ENCODE measurements at regions not wholly inside any gene's neighbourhood (a gene's known extent, or its start where the extent isn't known, plus 50 kb on each side); places are given as distances from the start of the nearest gene placed in this dataset.

GRCh38 chr1:234970731-234971476 lies 157.7 kb downstream of the TOMM20 start:
- Histone ChIP-seq H3K4me3 (ENCODE audit: low read depth, low read length) (peak overlapping the region; percentile 24), H3K27ac (ENCODE audit: low read depth, low read length) (peak overlapping the region; percentile 90), H3K27me3 (ENCODE audit: control insufficient read depth, insufficient read depth, low read length) (no peaks in the 10 kb centered on the region), H3K9me3 (ENCODE audit: control insufficient read depth, insufficient read depth, low read length) (no peaks in the 10 kb centered on the region), H3K4me1 (ENCODE audit: control insufficient read depth, insufficient read depth, low read length) (peaks cover 17% of the 10 kb centered on the region), H3K36me3 (ENCODE audit: control insufficient read depth, insufficient read depth, low read length) (no peaks in the 10 kb centered on the region)
- WGBS (ENCODE audit: insufficient coverage), result 44% methylated on average over 10 of the region's 12 CpGs
- DNase-seq (ENCODE audit: low read depth in 4 of 6, low spot score in 6 of 6), result peak in 3 of 6 donors; percentile 33 to 87 (median 60)

GRCh38 chr1:234970401-234970730 lies 158.3 kb downstream of the TOMM20 start:
- no peaks in the 10 kb centered on the region for H3K36me3 ChIP-seq (ENCODE audit: control insufficient read depth, insufficient read depth, low read length)
- no peaks in the 10 kb centered on the region for H3K9me3 ChIP-seq (ENCODE audit: control insufficient read depth, insufficient read depth, low read length)
- H3K27me3 ChIP-seq (ENCODE audit: control insufficient read depth, insufficient read depth, low read length), result no peaks in the 10 kb centered on the region
- peak overlapping the region; percentile 90 for H3K27ac ChIP-seq (ENCODE audit: low read depth, low read length)
- peaks cover 17% of the 10 kb centered on the region for H3K4me1 ChIP-seq (ENCODE audit: control insufficient read depth, insufficient read depth, low read length)
- peak in 1 of 6 donors; percentile 65 for DNase-seq (ENCODE audit: low read depth in 4 of 6, low spot score in 6 of 6)
- peak overlapping the region; percentile 24 for H3K4me3 ChIP-seq (ENCODE audit: low read depth, low read length)
- WGBS (ENCODE audit: insufficient coverage), result no CpG with 5 or more reads among the region's 4 CpGs

GRCh38 chr1:234969581-234970400 lies 158.8 kb downstream of the TOMM20 start:
- WGBS (ENCODE audit: insufficient coverage), result 5% methylated on average over 33 of the region's 37 CpGs
- no peaks in the 10 kb centered on the region for H3K9me3 ChIP-seq (ENCODE audit: control insufficient read depth, insufficient read depth, low read length)
- H3K4me3 ChIP-seq (ENCODE audit: low read depth, low read length), result peak overlapping the region; percentile 24
- peak in 3 of 6 donors; percentile 39 to 86 (median 80) for DNase-seq (ENCODE audit: low read depth in 4 of 6, low spot score in 6 of 6)
- H3K4me1 ChIP-seq (ENCODE audit: control insufficient read depth, insufficient read depth, low read length), result peaks cover 17% of the 10 kb centered on the region
- no peaks in the 10 kb centered on the region for H3K27me3 ChIP-seq (ENCODE audit: control insufficient read depth, insufficient read depth, low read length)
- no peaks in the 10 kb centered on the region for H3K36me3 ChIP-seq (ENCODE audit: control insufficient read depth, insufficient read depth, low read length)
- peak overlapping the region; percentile 90 for H3K27ac ChIP-seq (ENCODE audit: low read depth, low read length)

DNA sequence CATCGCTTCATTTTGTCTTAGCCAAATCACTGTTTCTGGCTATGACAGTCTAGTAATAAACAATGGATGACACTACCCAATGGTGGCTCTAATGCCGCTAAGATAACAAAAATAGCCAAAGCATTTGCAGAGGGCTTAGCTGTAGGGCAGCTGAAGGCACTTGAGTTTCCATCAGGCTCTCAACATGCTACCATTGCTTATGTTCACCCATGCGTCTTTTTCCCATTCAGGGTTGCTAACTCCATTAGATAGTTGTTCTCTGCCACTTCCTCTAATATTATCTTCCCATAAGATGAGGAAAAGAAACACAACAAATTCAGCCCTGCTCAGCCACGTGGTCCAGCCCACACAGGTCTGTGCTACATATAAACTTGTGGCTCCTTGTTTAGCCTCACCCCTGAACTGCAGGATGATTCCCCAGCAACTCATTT lies 159.6 kb downstream of the TOMM20 start:
- H3K36me3 ChIP-seq (ENCODE audit: control insufficient read depth, insufficient read depth, low read length), result no peaks in the 10 kb centered on the region
- no peak overlapping the region for H3K4me3 ChIP-seq (ENCODE audit: low read depth, low read length)
- no peak for DNase-seq (ENCODE audit: low read depth in 4 of 6, low spot score in 6 of 6)
- H3K27me3 ChIP-seq (ENCODE audit: control insufficient read depth, insufficient read depth, low read length), result no peaks in the 10 kb centered on the region
- H3K27ac ChIP-seq (ENCODE audit: low read depth, low read length), result peak overlapping the region; percentile 90
- WGBS (ENCODE audit: insufficient coverage), result 53% methylated on average over 3 of the region's 4 CpGs
- H3K9me3 ChIP-seq (ENCODE audit: control insufficient read depth, insufficient read depth, low read length), result no peaks in the 10 kb centered on the region
- peaks cover 17% of the 10 kb centered on the region for H3K4me1 ChIP-seq (ENCODE audit: control insufficient read depth, insufficient read depth, low read length)

DNA sequence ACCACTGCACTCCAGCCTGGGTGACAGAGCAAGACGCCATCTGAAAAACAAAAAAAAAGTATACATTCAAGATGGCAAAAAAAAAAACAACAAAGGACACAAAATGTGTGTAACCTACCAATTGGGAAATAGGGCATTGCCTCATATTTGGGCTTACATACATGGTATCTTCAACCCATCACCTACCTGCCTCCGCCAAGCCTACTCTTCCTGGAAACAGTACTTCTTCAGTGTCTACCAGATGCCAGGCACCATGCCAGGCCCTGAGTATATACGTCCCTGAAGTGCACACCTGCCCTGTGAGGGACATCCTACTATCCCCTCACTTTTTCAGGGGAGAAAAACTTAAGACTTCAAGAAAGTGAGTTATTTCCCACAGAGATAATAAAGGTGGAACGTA lies 160.2 kb downstream of the TOMM20 start:
- Histone ChIP-seq H3K27me3 (ENCODE audit: control insufficient read depth, insufficient read depth, low read length) (no peaks in the 10 kb centered on the region), H3K4me3 (ENCODE audit: low read depth, low read length) (no peak overlapping the region), H3K4me1 (ENCODE audit: control insufficient read depth, insufficient read depth, low read length) (peaks cover 17% of the 10 kb centered on the region), H3K27ac (ENCODE audit: low read depth, low read length) (no peak overlapping the region), H3K36me3 (ENCODE audit: control insufficient read depth, insufficient read depth, low read length) (no peaks in the 10 kb centered on the region), H3K9me3 (ENCODE audit: control insufficient read depth, insufficient read depth, low read length) (no peaks in the 10 kb centered on the region)
- no peak for DNase-seq (ENCODE audit: low read depth in 4 of 6, low spot score in 6 of 6)
- 100% methylated on average over 2 of the region's 4 CpGs for WGBS (ENCODE audit: insufficient coverage)

GRCh38 chr1:234967121-234967520 lies 161.5 kb downstream of the TOMM20 start:
- H3K4me1 ChIP-seq (ENCODE audit: control insufficient read depth, insufficient read depth, low read length), result peaks cover 21% of the 10 kb centered on the region
- 97% methylated on average over 7 of the region's 13 CpGs for WGBS (ENCODE audit: insufficient coverage)
- no peaks in the 10 kb centered on the region for H3K36me3 ChIP-seq (ENCODE audit: control insufficient read depth, insufficient read depth, low read length)
- H3K9me3 ChIP-seq (ENCODE audit: control insufficient read depth, insufficient read depth, low read length), result no peaks in the 10 kb centered on the region
- H3K27me3 ChIP-seq (ENCODE audit: control insufficient read depth, insufficient read depth, low read length), result no peaks in the 10 kb centered on the region
- DNase-seq (ENCODE audit: low read depth in 4 of 6, low spot score in 6 of 6), result no peak
- no peak overlapping the region for H3K27ac ChIP-seq (ENCODE audit: low read depth, low read length)
- no peak overlapping the region for H3K4me3 ChIP-seq (ENCODE audit: low read depth, low read length)

- H3K36me3 ChIP-seq (ENCODE audit: control insufficient read depth, insufficient read depth, low read length), result no peaks in the 10 kb centered on the region
- DNase-seq (ENCODE audit: low read depth in 4 of 6, low spot score in 6 of 6), result no peak
- no peak overlapping the region for H3K4me3 ChIP-seq (ENCODE audit: low read depth, low read length)
- H3K4me1 ChIP-seq (ENCODE audit: control insufficient read depth, insufficient read depth, low read length), result peaks cover 16% of the 10 kb centered on the region
- H3K27ac ChIP-seq (ENCODE audit: low read depth, low read length), result no peak overlapping the region
- no peaks in the 10 kb centered on the region for H3K9me3 ChIP-seq (ENCODE audit: control insufficient read depth, insufficient read depth, low read length)
- H3K27me3 ChIP-seq (ENCODE audit: control insufficient read depth, insufficient read depth, low read length), result no peaks in the 10 kb centered on the region
Measured at GRCh38 chr1:234965111-234965510, 163.5 kb downstream of the TOMM20 start.

GRCh38 chr1:234963904-234964702 lies 164.5 kb downstream of the TOMM20 start:
- Histone ChIP-seq H3K27me3 (ENCODE audit: control insufficient read depth, insufficient read depth, low read length) (no peaks in the 10 kb centered on the region), H3K4me1 (ENCODE audit: control insufficient read depth, insufficient read depth, low read length) (peaks cover 13% of the 10 kb centered on the region), H3K4me3 (ENCODE audit: low read depth, low read length) (no peak overlapping the region), H3K9me3 (ENCODE audit: control insufficient read depth, insufficient read depth, low read length) (no peaks in the 10 kb centered on the region), H3K36me3 (ENCODE audit: control insufficient read depth, insufficient read depth, low read length) (no peaks in the 10 kb centered on the region), H3K27ac (ENCODE audit: low read depth, low read length) (peak overlapping the region; percentile 84)
- WGBS (ENCODE audit: insufficient coverage), result 72% methylated on average over 12 of the region's 15 CpGs
- no peak for DNase-seq (ENCODE audit: low read depth in 4 of 6, low spot score in 6 of 6)

- DNase-seq (ENCODE audit: low read depth in 4 of 6, low spot score in 6 of 6), result no peak
- Histone ChIP-seq H3K4me1 (ENCODE audit: control insufficient read depth, insufficient read depth, low read length) (peaks cover 19% of the 10 kb centered on the region), H3K36me3 (ENCODE audit: control insufficient read depth, insufficient read depth, low read length) (no peaks in the 10 kb centered on the region), H3K27ac (ENCODE audit: low read depth, low read length) (peak overlapping the region; percentile 84), H3K4me3 (ENCODE audit: low read depth, low read length) (no peak overlapping the region), H3K9me3 (ENCODE audit: control insufficient read depth, insufficient read depth, low read length) (no peaks in the 10 kb centered on the region), H3K27me3 (ENCODE audit: control insufficient read depth, insufficient read depth, low read length) (no peaks in the 10 kb centered on the region)
- 66% methylated on average over 10 of the region's 15 CpGs for WGBS (ENCODE audit: insufficient coverage)
Measured at GRCh38 chr1:234963180-234963903, 165.3 kb downstream of the TOMM20 start.

Measured in spinal cord (tissue), 9 donors.